ENCODE measurements at regions not wholly inside any gene's neighbourhood (a gene's known extent, or its start where the extent isn't known, plus 50 kb on each side); places are given as distances from the start of the nearest gene placed in this dataset.

GRCh38 chr5:155103146-155103545 lies 89.6 kb downstream of the KIF4B start:
- TF ChIP-seq, protein P1, sequence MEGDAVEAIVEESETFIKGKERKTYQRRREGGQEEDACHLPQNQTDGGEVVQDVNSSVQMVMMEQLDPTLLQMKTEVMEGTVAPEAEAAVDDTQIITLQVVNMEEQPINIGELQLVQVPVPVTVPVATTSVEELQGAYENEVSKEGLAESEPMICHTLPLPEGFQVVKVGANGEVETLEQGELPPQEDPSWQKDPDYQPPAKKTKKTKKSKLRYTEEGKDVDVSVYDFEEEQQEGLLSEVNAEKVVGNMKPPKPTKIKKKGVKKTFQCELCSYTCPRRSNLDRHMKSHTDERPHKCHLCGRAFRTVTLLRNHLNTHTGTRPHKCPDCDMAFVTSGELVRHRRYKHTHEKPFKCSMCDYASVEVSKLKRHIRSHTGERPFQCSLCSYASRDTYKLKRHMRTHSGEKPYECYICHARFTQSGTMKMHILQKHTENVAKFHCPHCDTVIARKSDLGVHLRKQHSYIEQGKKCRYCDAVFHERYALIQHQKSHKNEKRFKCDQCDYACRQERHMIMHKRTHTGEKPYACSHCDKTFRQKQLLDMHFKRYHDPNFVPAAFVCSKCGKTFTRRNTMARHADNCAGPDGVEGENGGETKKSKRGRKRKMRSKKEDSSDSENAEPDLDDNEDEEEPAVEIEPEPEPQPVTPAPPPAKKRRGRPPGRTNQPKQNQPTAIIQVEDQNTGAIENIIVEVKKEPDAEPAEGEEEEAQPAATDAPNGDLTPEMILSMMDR (IDR thresholded peaks at IDR 0.05; ENCODE audit: borderline replicate concordance, extremely low read depth, low read length, poor library complexity, severe bottlenecking) = no peak
- no peak for TF ChIP-seq EZH2 (IDR thresholded peaks at IDR 0.05; ENCODE audit: borderline replicate concordance, low read depth, low read length, severe bottlenecking)

All from DND-41 (cell line).